ENCODE measurements at regions not wholly inside any gene's neighbourhood (a gene's known extent, or its start where the extent isn't known, plus 50 kb on each side); places are given as distances from the start of the nearest gene placed in this dataset.

- Histone ChIP-seq H3K23me2 (ENCODE audit: low read depth, low read length) (no peaks in the 10 kb centered on the region), H3K79me1 (ENCODE audit: low read depth, low read length) (no peaks in the 10 kb centered on the region), H4K8ac (ENCODE audit: extremely low read depth, insufficient read depth, low read length) (no peak overlapping the region), H3K4ac (replicated peaks; ENCODE audit: insufficient read length, low read depth, low read length) (no peak overlapping the region), H4K91ac (replicated peaks; ENCODE audit: insufficient read length, low read length) (no peak overlapping the region), H3K56ac (replicated peaks; ENCODE audit: insufficient read length, low read depth, low read length) (no peak overlapping the region), H3K36me3 (ENCODE audit: control insufficient read depth in 2 of 4, insufficient read depth in 4 of 4, low read length in 3 of 4) (no peaks in the 10 kb centered on the region), H3K4me2 (ENCODE audit: insufficient read depth in 1 of 2, low read depth in 2 of 2, low read length in 2 of 2) (no peak overlapping the region), H2BK120ac (replicated peaks; ENCODE audit: low read depth, low read length) (no peak overlapping the region), H3K79me2 (ENCODE audit: control insufficient read depth in 1 of 2, insufficient read depth in 2 of 2, low read length in 2 of 2) (no peaks in the 10 kb centered on the region), H3K9ac (replicated peaks in 1 of 4; ENCODE audit: extremely low read depth in 1 of 4, low read depth in 3 of 4, low read length in 3 of 4) (no peak overlapping the region), H3K27ac (ENCODE audit: low read depth, low read length) (no peak overlapping the region), H3K9me3 (ENCODE audit: insufficient read depth in 2 of 2, low read depth in 1 of 2, low read length in 1 of 2) (no peaks in the 10 kb centered on the region), H3K4me1 (replicated peaks in 1 of 4; ENCODE audit: control insufficient read depth in 3 of 4, insufficient read depth in 4 of 4, low read length in 3 of 4) (peaks cover 0 to 6% (median under 1%) of the 10 kb centered on the region in 4 experiments; a peak in 2 of 7 replicates), H3K4me3 (ENCODE audit: extremely low read depth in 1 of 4, insufficient read depth in 2 of 4, low read depth in 3 of 4, low read length in 4 of 4) (no peak overlapping the region), H2BK12ac (ENCODE audit: low read depth, low read length) (no peak overlapping the region), H3K18ac (ENCODE audit: extremely low read depth, low read length) (no peak overlapping the region), H2BK15ac (ENCODE audit: low read length) (no peak overlapping the region), H3K14ac (ENCODE audit: insufficient read length) (no peak overlapping the region), H3K23ac (ENCODE audit: insufficient read length) (no peak overlapping the region), H2BK5ac (ENCODE audit: low read depth, low read length) (no peak overlapping the region), H2BK20ac (ENCODE audit: low read length) (no peak overlapping the region), H2AK5ac (ENCODE audit: low read depth, low read length) (no peak overlapping the region), H3K27me3 (replicated peaks in 1 of 4; ENCODE audit: control insufficient read depth in 3 of 4, extremely low read depth in 1 of 4, insufficient read depth in 3 of 4, low read length in 3 of 4) (no peaks in the 10 kb centered on the region), H4K20me1 (replicated peaks in 1 of 2; ENCODE audit: control insufficient read depth in 1 of 2, insufficient read depth in 2 of 2, low read length in 2 of 2) (no peaks in the 10 kb centered on the region), H4K5ac (ENCODE audit: insufficient read length, low read depth, low read length) (no peak overlapping the region), H2AFZ (ENCODE audit: low read length) (no peak overlapping the region)
- 93% methylated on average over 7 of the region's 7 CpGs; no CpG with 5 or more reads in 1 of the 2 experiments for WGBS, 2 experiments (ENCODE audit: extremely low coverage in 1 of 2, insufficient coverage in 1 of 2, insufficient read length in 1 of 2, insufficient replicate concordance in 2 of 2, low coverage in 1 of 2, low lambda C conversion rate in 2 of 2, missing lambda C conversion rate in 1 of 2)
- CTCF ChIA-PET (ENCODE audit: partially characterized antibody) = interaction anchor here (1.0 to 1.3 kb wide), 3 partner anchors 27 to 98 kb away, joined by 3 read pairs; no protein-coding TSS in a partner anchor
- POLR2A ChIA-PET (ENCODE audit: partially characterized antibody) = no interaction called here
- no peak for FAIRE-seq
- no peak for DNase-seq (ENCODE audit: low read depth in 1 of 2, low spot score in 2 of 2)
- TF ChIP-seq CHD7 (IDR thresholded peaks at IDR 0.05; ENCODE audit: insufficient replicate concordance, low read length) = no peak
Measured at GRCh38 chr3:66717806-66718205, 217.0 kb upstream of the LRIG1 start.

Data from H1 (cell line).